GM06990 (cell line): ENCODE measurements at regions not wholly inside any gene's neighbourhood (a gene's known extent, or its start where the extent isn't known, plus 50 kb on each side); places are given as distances from the start of the nearest gene placed in this dataset.

Experiments
- DNase-seq: peaks from one replicate; pipeline ENCODE4 v3.0.0-alpha.2; 2011; ENCODE audit not compliant: insufficient read length; ENCODE audit errors: extremely low read depth
- H3K27me3 ChIP-seq: replicated peaks from 2 replicates; pipeline ENCODE4 v1.6.0; 2011; ENCODE audit warnings: low read length; ENCODE audit not compliant: control insufficient read depth, insufficient read depth
- H3K36me3 ChIP-seq: 2 replicates; pipeline ENCODE4 v1.5.1; 2011; ENCODE audit warnings: low read length; ENCODE audit not compliant: control insufficient read depth, insufficient read depth
- H3K4me3 ChIP-seq: replicated peaks from 2 replicates; pipeline ENCODE4 v1.5.1; 2011; ENCODE audit warnings: low read depth, mild to moderate bottlenecking, control low read depth, low read length
- CTCF ChIP-seq: IDR thresholded peaks from 2 replicates; pipeline ENCODE4 v1.5.1; 2011; ENCODE audit warnings: low read length, control low read depth, mild to moderate bottlenecking, inconsistent platforms; ENCODE audit not compliant: insufficient read depth, poor library complexity, severe bottlenecking

DNA sequence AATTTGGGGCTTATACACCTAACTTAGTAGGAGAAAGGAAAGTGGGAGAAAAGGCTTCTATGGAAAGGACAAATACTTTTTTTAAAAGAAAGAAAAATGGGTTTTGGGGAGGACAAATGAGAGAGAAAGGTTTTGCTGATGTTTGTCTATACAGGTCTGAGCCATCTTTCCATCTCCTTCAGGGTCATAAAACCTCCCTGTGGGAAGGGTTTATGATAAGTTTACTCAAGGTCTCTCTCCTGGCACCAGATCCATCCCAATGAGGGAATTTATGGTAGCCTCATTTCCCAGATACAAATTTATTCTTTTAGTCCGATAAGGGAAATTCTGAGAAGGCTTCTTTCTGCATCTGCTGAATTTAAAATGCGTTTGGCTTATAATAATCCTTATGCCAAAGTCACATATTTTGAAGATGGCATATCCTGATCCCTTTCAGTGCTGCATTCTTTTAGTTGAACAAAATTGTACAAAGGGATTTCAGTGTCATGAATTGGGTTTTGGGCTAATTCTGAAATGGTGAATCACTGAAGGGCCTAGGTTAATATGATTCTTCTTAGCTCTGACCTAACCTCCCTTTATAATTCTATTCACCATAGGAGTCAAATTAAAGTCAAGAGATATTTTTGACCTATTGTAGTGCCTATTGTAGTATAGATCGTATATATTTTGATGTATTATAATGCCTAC, 173.5 kb upstream of the DYRK2 start:
- Histone ChIP-seq H3K4me3 (no peak overlapping the region), H3K36me3 (no peaks in the 10 kb centered on the region), H3K27me3 (no peaks in the 10 kb centered on the region)
- no peak for DNase-seq
- TF ChIP-seq CTCF = no peak

- Histone ChIP-seq H3K27me3 (no peaks in the 10 kb centered on the region), H3K36me3 (no peaks in the 10 kb centered on the region), H3K4me3 (no peak overlapping the region)
- DNase-seq = no peak
- no peak for TF ChIP-seq CTCF
These were observed 172.8 kb upstream of the DYRK2 start for GRCh38 chr12:67475725-67476124.

DNA sequence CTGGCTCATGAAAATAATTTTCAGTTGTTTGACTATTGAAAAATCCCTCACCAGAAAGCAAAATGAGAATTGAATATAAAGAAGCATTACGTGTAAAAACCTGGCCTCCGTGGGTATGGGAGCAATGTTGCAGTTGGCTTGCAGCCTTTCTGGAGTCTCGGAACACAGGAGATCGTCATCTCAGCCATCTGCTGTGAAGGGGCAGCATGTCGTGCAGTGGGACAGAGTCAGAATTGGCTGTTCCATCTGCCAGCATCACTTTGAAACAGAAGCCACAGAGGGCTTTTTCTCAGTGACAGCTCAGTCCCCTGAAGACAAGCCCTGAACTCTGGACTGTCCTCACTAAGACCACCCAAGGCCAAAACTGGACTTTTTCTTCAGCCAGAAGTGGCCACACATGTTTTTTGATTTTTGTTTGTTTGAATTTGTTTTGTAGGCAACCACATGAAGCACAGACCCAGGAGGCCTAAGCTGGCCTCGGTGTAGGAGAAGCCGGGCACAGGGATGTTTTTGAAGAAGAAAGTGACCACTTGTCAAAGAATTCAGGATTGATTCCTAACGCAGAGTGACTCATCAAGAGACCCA, 170.8 kb upstream of the DYRK2 start:
- no peak overlapping the region for H3K4me3 ChIP-seq
- TF ChIP-seq CTCF = no peak
- no peaks in the 10 kb centered on the region for H3K36me3 ChIP-seq
- no peak for DNase-seq
- H3K27me3 ChIP-seq = no peaks in the 10 kb centered on the region

- no peak for TF ChIP-seq CTCF
- peak; percentile 35 for DNase-seq
- H3K4me3 ChIP-seq = no peak overlapping the region
These were observed 165.5 kb upstream of the DYRK2 start for GRCh38 chr12:67482751-67483661.

GRCh38 chr12:67483871-67484554, 164.5 kb upstream of the DYRK2 start:
- H3K4me3 ChIP-seq = no peak overlapping the region
- TF ChIP-seq CTCF = no peak
- DNase-seq = peak; percentile 28

More at GRCh38 chr12:67482751-67483661, 165.5 kb upstream of the DYRK2 start:
- H3K27me3 ChIP-seq = no peaks in the 10 kb centered on the region
- no peaks in the 10 kb centered on the region for H3K36me3 ChIP-seq

More at GRCh38 chr12:67483871-67484554, 164.5 kb upstream of the DYRK2 start:
- no peaks in the 10 kb centered on the region for H3K36me3 ChIP-seq
- no peaks in the 10 kb centered on the region for H3K27me3 ChIP-seq
